B cell (primary cell): ENCODE measurements at regions not wholly inside any gene's neighbourhood (a gene's known extent, or its start where the extent isn't known, plus 50 kb on each side); places are given as distances from the start of the nearest gene placed in this dataset.

Source experiments
- ATAC-seq: fragments of 200-7000 bp; cut with Tn5 transposase; one replicate; pipeline ENCODE4 v1.10.0; 2021; ENCODE audit warnings: low read depth, mild to moderate bottlenecking, moderate number of reproducible peaks, moderate library complexity
- CTCF ChIA-PET: fragments of 350-600 bp; sonication (Branson Sonifier 250); formaldehyde crosslinking; loops from one replicate; lab custom pipeline; 2021; ENCODE audit warnings: antibody characterized with exemption, inconsistent platforms; lab: Charles Lee
- POLR2A ChIA-PET: fragments of 350-600 bp; sonication (Branson Sonifier 250); formaldehyde crosslinking; loops from one replicate; lab custom pipeline; 2021; ENCODE audit warnings: antibody characterized with exemption; lab: Charles Lee
- DNase-seq: peaks from one replicate; pipeline ENCODE4 v3.0.0; 2013
- H2AFZ ChIP-seq: 2 replicates; pipeline ENCODE4 v1.6.1; 2012; ENCODE audit warnings: mild to moderate bottlenecking, low read depth, low read length; ENCODE audit not compliant: insufficient read depth, poor library complexity, severe bottlenecking
- H3K27ac ChIP-seq, 2 donors: 1 replicate in 1 of 2; 2 replicates in 1 of 2; pipeline ENCODE4 v1.5.1; 2012 to 2013; ENCODE audit warnings: low read length in 2 of 2, mild to moderate bottlenecking in 2 of 2, moderate library complexity in 1 of 2
- H3K27me3 ChIP-seq, 4 experiments: fragments of 200-600 bp in 1 of 4; sonication (generic) in 1 of 4; replicated peaks in 1 of 4; 1 replicate in 2 of 4; 2 replicates in 2 of 4; pipeline versions ENCODE4 v1.6.1 to v1.7.0; 2013 to 2016; ENCODE audit warnings: low read length in 3 of 4, mild to moderate bottlenecking in 2 of 4, mixed read lengths in 1 of 4, moderate library complexity in 1 of 4; ENCODE audit not compliant: insufficient read depth in 4 of 4, control insufficient read depth in 3 of 4; ENCODE audit errors: control extremely low read depth in 1 of 4
- H3K36me3 ChIP-seq, 2 experiments: replicated peaks in 1 of 2; 1 replicate in 1 of 2; 2 replicates in 1 of 2; pipeline versions ENCODE4 v1.6.1 to v1.7.1; 2013; ENCODE audit warnings: low read length in 1 of 2; ENCODE audit not compliant: insufficient read depth in 2 of 2, control insufficient read depth in 1 of 2; ENCODE audit errors: control extremely low read depth in 1 of 2, extremely low read depth in 1 of 2
- H3K4me1 ChIP-seq, 2 donors: fragments of 200-600 bp in 1 of 2; sonication (generic) in 1 of 2; 1 replicate in 1 of 2; 2 replicates in 1 of 2; pipeline versions ENCODE4 v1.5.1 to v1.6.1; 2013 to 2017; ENCODE audit warnings: low read length in 2 of 2; ENCODE audit not compliant: control insufficient read depth in 2 of 2, insufficient read depth in 2 of 2
- H3K4me2 ChIP-seq: replicated peaks from 2 replicates; pipeline ENCODE3; 2012; ENCODE audit warnings: mild to moderate bottlenecking, low read depth, low read length; ENCODE audit not compliant: poor library complexity, severe bottlenecking
- H3K4me3 ChIP-seq, 5 experiments: fragments of 200-600 bp in 1 of 5; sonication (generic) in 1 of 5; 1 replicate in 3 of 5; 2 replicates in 2 of 5; pipeline versions ENCODE4 v1.5.1 to v1.7.0; 2011 to 2016; ENCODE audit warnings: low read length in 4 of 5, mild to moderate bottlenecking in 4 of 5, low read depth in 2 of 5, control low read depth in 1 of 5, moderate library complexity in 1 of 5; ENCODE audit not compliant: insufficient read depth in 1 of 5; ENCODE audit errors: control extremely low read depth in 1 of 5, extremely low read depth in 1 of 5
- H3K79me2 ChIP-seq: fragments of 200-600 bp; sonication (generic); one replicate; pipeline ENCODE4 v1.6.0; 2016; ENCODE audit warnings: low read length; ENCODE audit not compliant: control insufficient read depth, insufficient read depth
- H3K9ac ChIP-seq: fragments of 200-600 bp; sonication (generic); 2 replicates; pipeline ENCODE4 v1.6.1; 2017; ENCODE audit warnings: mild to moderate bottlenecking, low read length, moderate library complexity
- H3K9me3 ChIP-seq, 3 donors: one replicate each; pipeline versions ENCODE4 v1.6.1 to v1.7.1; 2013; ENCODE audit warnings: low read length in 2 of 3; ENCODE audit not compliant: control insufficient read depth in 2 of 3, insufficient read depth in 1 of 3; ENCODE audit errors: control extremely low read depth in 1 of 3
- H4K20me1 ChIP-seq: 2 replicates; pipeline ENCODE4 v1.6.0; 2012; ENCODE audit warnings: mild to moderate bottlenecking, low read length; ENCODE audit not compliant: insufficient read depth, control insufficient read depth, poor library complexity, severe bottlenecking
- H3K27ac Mint-ChIP-seq: one replicate; pipeline ENCODE4 v1.8.0; 2021; ENCODE audit warnings: mixed read lengths
- H3K27me3 Mint-ChIP-seq: one replicate; pipeline ENCODE4 v1.8.0; 2021; ENCODE audit warnings: mixed read lengths
- H3K4me1 Mint-ChIP-seq: one replicate; pipeline ENCODE4 v1.8.0; 2021; ENCODE audit warnings: mixed read lengths
- H3K4me3 Mint-ChIP-seq: one replicate; pipeline ENCODE4 v1.8.0; 2021; ENCODE audit warnings: mixed read lengths
- H3K9me3 Mint-ChIP-seq: one replicate; pipeline ENCODE4 v1.8.0; 2022; ENCODE audit warnings: mixed read lengths; ENCODE audit not compliant: insufficient read depth
- EZH2 ChIP-seq: IDR thresholded peaks from 2 replicates; pipeline ENCODE4 v1.6.1; 2012; ENCODE audit warnings: borderline replicate concordance, low read depth, mild to moderate bottlenecking, moderate library complexity, low read length; ENCODE audit not compliant: insufficient read depth, poor library complexity, severe bottlenecking
- WGBS: methylation state at CpG from one replicate; pipeline ENCODE4 v1.1.5; 2013; ENCODE audit warnings: missing lambda C conversion rate; ENCODE audit not compliant: insufficient coverage; 5-methylcytosine and 5-hydroxymethylcytosine counted together
- intact Hi-C: fragments of 100-400 bp; cut with micrococcal nuclease; formaldehyde crosslinking; loops from one replicate; pipeline ENCODE4 v1.10.0; 2022
- TF ChIP-seq, protein P1 (sequence below): fragments of 200-600 bp; IDR thresholded peaks from one replicate; pipeline ENCODE4 v1.8.0; 2022; ENCODE audit warnings: antibody characterized with exemption, mild to moderate bottlenecking

- H3K4me1 Mint-ChIP-seq: no peaks in the 10 kb centered on the region
- CTCF ChIA-PET: no interaction called here
These were observed 62.6 kb downstream of the ZIC1 start for GRCh38 chr3:147471741-147472140.

DNA sequence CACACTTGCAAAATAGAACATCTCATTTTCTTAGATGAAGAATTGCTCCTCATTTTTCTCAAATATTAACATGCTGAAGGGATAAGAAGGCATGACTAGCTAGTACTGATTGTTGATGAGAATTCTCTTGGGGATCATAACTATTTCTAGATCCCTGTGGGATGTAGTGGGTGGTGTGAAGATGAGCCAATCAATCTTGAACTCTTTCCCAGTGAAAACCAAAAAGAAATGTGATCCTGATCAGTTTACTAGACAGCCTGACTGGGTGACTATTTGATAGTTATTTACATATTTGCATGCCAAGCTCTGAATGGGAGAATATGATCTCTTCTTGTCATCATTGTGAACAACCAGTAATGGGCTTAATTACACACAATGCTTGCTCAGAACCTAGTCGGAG lies 63.7 kb downstream of the ZIC1 start:
- H3K4me3 ChIP-seq: no peak overlapping the region
- H3K79me2 ChIP-seq: no peaks in the 10 kb centered on the region
- 100% methylated on average over 1 of the region's 1 CpG for WGBS
- H3K4me2 ChIP-seq: no peak overlapping the region
- DNase-seq (no peak), ATAC-seq (no peak)
- H3K27me3 ChIP-seq: no peaks in the 10 kb centered on the region
- ChIA-PET POLR2A (no interaction called here), CTCF (no interaction called here)
- no peaks in the 10 kb centered on the region for H3K9me3 ChIP-seq
- no peaks in the 10 kb centered on the region for H3K4me1 ChIP-seq
- no peak overlapping the region for H3K27ac ChIP-seq
- Mint-ChIP-seq H3K27me3 (no peaks in the 10 kb centered on the region), H3K9me3 (no peaks in the 10 kb centered on the region), H3K4me1 (no peaks in the 10 kb centered on the region), H3K4me3 (no peak overlapping the region), H3K27ac (no peak overlapping the region)
- no peaks in the 10 kb centered on the region for H3K36me3 ChIP-seq
- no peak overlapping the region for H2AFZ ChIP-seq
- intact Hi-C loops: no loop called here
- TF ChIP-seq EZH2: no peak
- TF ChIP-seq, protein P1, sequence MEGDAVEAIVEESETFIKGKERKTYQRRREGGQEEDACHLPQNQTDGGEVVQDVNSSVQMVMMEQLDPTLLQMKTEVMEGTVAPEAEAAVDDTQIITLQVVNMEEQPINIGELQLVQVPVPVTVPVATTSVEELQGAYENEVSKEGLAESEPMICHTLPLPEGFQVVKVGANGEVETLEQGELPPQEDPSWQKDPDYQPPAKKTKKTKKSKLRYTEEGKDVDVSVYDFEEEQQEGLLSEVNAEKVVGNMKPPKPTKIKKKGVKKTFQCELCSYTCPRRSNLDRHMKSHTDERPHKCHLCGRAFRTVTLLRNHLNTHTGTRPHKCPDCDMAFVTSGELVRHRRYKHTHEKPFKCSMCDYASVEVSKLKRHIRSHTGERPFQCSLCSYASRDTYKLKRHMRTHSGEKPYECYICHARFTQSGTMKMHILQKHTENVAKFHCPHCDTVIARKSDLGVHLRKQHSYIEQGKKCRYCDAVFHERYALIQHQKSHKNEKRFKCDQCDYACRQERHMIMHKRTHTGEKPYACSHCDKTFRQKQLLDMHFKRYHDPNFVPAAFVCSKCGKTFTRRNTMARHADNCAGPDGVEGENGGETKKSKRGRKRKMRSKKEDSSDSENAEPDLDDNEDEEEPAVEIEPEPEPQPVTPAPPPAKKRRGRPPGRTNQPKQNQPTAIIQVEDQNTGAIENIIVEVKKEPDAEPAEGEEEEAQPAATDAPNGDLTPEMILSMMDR: no peak
- H4K20me1 ChIP-seq: no peaks in the 10 kb centered on the region
- H3K9ac ChIP-seq: no peak overlapping the region

More at GRCh38 chr3:147471741-147472140, 62.6 kb downstream of the ZIC1 start:
- POLR2A ChIA-PET: no interaction called here
- Histone ChIP-seq H3K27ac (no peak overlapping the region), H4K20me1 (no peaks in the 10 kb centered on the region), H3K4me2 (no peak overlapping the region), H3K9me3 (no peaks in the 10 kb centered on the region), H3K9ac (no peak overlapping the region), H3K4me3 (no peak overlapping the region), H3K36me3 (no peaks in the 10 kb centered on the region), H2AFZ (no peak overlapping the region), H3K27me3 (no peaks in the 10 kb centered on the region), H3K4me1 (no peaks in the 10 kb centered on the region), H3K79me2 (no peaks in the 10 kb centered on the region)
- intact Hi-C loops: no loop called here
- no peaks in the 10 kb centered on the region for H3K27me3 Mint-ChIP-seq
- H3K27ac Mint-ChIP-seq: no peak overlapping the region
- no peak overlapping the region for H3K4me3 Mint-ChIP-seq
- no peak for DNase-seq
- 100% methylated on average over 2 of the region's 5 CpGs for WGBS
- no peak for ATAC-seq
- TF ChIP-seq, protein P1: no peak
- H3K9me3 Mint-ChIP-seq: no peaks in the 10 kb centered on the region
